ENCODE measurements at regions not wholly inside any gene's neighbourhood (a gene's known extent, or its start where the extent isn't known, plus 50 kb on each side); places are given as distances from the start of the nearest gene placed in this dataset.

- ATAC-seq (ENCODE audit: low read depth), result no peak
- Histone ChIP-seq H4K20me1 (ENCODE audit: control insufficient read depth, insufficient read depth, low read length, poor library complexity, severe bottlenecking) (no peaks in the 10 kb centered on the region), H3K27ac (ENCODE audit: low read length in 2 of 2) (no peak overlapping the region), H3K4me2 (replicated peaks; ENCODE audit: low read depth, low read length, poor library complexity, severe bottlenecking) (no peak overlapping the region), H3K36me3 (replicated peaks in 1 of 2; ENCODE audit: control extremely low read depth in 1 of 2, control insufficient read depth in 1 of 2, extremely low read depth in 1 of 2, insufficient read depth in 2 of 2, low read length in 1 of 2) (no peaks in the 10 kb centered on the region), H3K79me2 (ENCODE audit: control insufficient read depth, insufficient read depth, low read length) (no peaks in the 10 kb centered on the region), H3K4me1 (ENCODE audit: control insufficient read depth in 2 of 2, insufficient read depth in 2 of 2, low read length in 2 of 2) (no peaks in the 10 kb centered on the region), H3K4me3 (ENCODE audit: control extremely low read depth in 1 of 5, extremely low read depth in 1 of 5, insufficient read depth in 1 of 5, low read depth in 2 of 5, low read length in 4 of 5) (no peak overlapping the region), H3K9me3 (ENCODE audit: control extremely low read depth in 1 of 3, control insufficient read depth in 2 of 3, insufficient read depth in 1 of 3, low read length in 2 of 3) (no peaks in the 10 kb centered on the region), H3K9ac (ENCODE audit: low read length) (no peak overlapping the region), H2AFZ (ENCODE audit: insufficient read depth, low read depth, low read length, poor library complexity, severe bottlenecking) (no peak overlapping the region), H3K27me3 (replicated peaks in 1 of 4; ENCODE audit: control extremely low read depth in 1 of 4, control insufficient read depth in 3 of 4, insufficient read depth in 4 of 4, low read length in 3 of 4) (no peaks in the 10 kb centered on the region)
- ChIA-PET POLR2A (no interaction called here), CTCF (no interaction called here)
- no peak for DNase-seq
- Mint-ChIP-seq H3K27me3 (no peaks in the 10 kb centered on the region), H3K9me3 (ENCODE audit: insufficient read depth) (peaks cover 2% of the 10 kb centered on the region), H3K27ac (no peak overlapping the region), H3K4me1 (no peaks in the 10 kb centered on the region), H3K4me3 (no peak overlapping the region)
- TF ChIP-seq CTCF (IDR thresholded peaks at IDR 0.05), result no peak
- no peak for TF ChIP-seq EZH2 (IDR thresholded peaks at IDR 0.05; ENCODE audit: borderline replicate concordance, insufficient read depth, low read depth, low read length, poor library complexity, severe bottlenecking)
- intact Hi-C loops (cut with micrococcal nuclease), result no loop called here
- WGBS (ENCODE audit: insufficient coverage), result no CpG with 5 or more reads among the region's 2 CpGs
These were observed 272.1 kb downstream of the SI start for GRCh38 chr3:164806188-164806587.

- ATAC-seq (ENCODE audit: low read depth) (no peak), DNase-seq (no peak)
- Histone ChIP-seq H2AFZ (ENCODE audit: insufficient read depth, low read depth, low read length, poor library complexity, severe bottlenecking) (no peak overlapping the region), H3K4me2 (replicated peaks; ENCODE audit: low read depth, low read length, poor library complexity, severe bottlenecking) (no peak overlapping the region), H3K27me3 (replicated peaks in 1 of 4; ENCODE audit: control extremely low read depth in 1 of 4, control insufficient read depth in 3 of 4, insufficient read depth in 4 of 4, low read length in 3 of 4) (no peaks in the 10 kb centered on the region), H3K27ac (ENCODE audit: low read length in 2 of 2) (no peak overlapping the region), H3K79me2 (ENCODE audit: control insufficient read depth, insufficient read depth, low read length) (no peaks in the 10 kb centered on the region), H3K9me3 (ENCODE audit: control extremely low read depth in 1 of 3, control insufficient read depth in 2 of 3, insufficient read depth in 1 of 3, low read length in 2 of 3) (peaks cover 0 to 2% (median 0%) of the 10 kb centered on the region in 3 donors), H3K9ac (ENCODE audit: low read length) (no peak overlapping the region), H3K4me3 (ENCODE audit: control extremely low read depth in 1 of 5, extremely low read depth in 1 of 5, insufficient read depth in 1 of 5, low read depth in 2 of 5, low read length in 4 of 5) (no peak overlapping the region), H4K20me1 (ENCODE audit: control insufficient read depth, insufficient read depth, low read length, poor library complexity, severe bottlenecking) (no peaks in the 10 kb centered on the region), H3K4me1 (ENCODE audit: control insufficient read depth in 2 of 2, insufficient read depth in 2 of 2, low read length in 2 of 2) (no peaks in the 10 kb centered on the region), H3K36me3 (replicated peaks in 1 of 2; ENCODE audit: control extremely low read depth in 1 of 2, control insufficient read depth in 1 of 2, extremely low read depth in 1 of 2, insufficient read depth in 2 of 2, low read length in 1 of 2) (no peaks in the 10 kb centered on the region)
- H3K4me3 Mint-ChIP-seq, result no peak overlapping the region
- no peaks in the 10 kb centered on the region for H3K9me3 Mint-ChIP-seq (ENCODE audit: insufficient read depth)
- CTCF ChIA-PET, result no interaction called here
- H3K27ac Mint-ChIP-seq, result no peak overlapping the region
- POLR2A ChIA-PET, result no interaction called here
- no CpG with 5 or more reads among the region's 1 CpG for WGBS (ENCODE audit: insufficient coverage)
- H3K4me1 Mint-ChIP-seq, result no peaks in the 10 kb centered on the region
- no peaks in the 10 kb centered on the region for H3K27me3 Mint-ChIP-seq
- intact Hi-C loops (cut with micrococcal nuclease), result no loop called here
- TF ChIP-seq CTCF (IDR thresholded peaks at IDR 0.05) (no peak), EZH2 (IDR thresholded peaks at IDR 0.05; ENCODE audit: borderline replicate concordance, insufficient read depth, low read depth, low read length, poor library complexity, severe bottlenecking) (no peak)
These were observed 284.2 kb downstream of the SI start for GRCh38 chr3:164794099-164794498.

Data from B cell (primary cell).